Hepatocyte (in vitro differentiated cells): ENCODE measurements at regions not wholly inside any gene's neighbourhood (a gene's known extent, or its start where the extent isn't known, plus 50 kb on each side); places are given as distances from the start of the nearest gene placed in this dataset.

Experiments used
- DNase-seq: peaks from one replicate; pipeline ENCODE4 v3.0.0-alpha.2; 2016; ENCODE audit warnings: low spot score
- H2AFZ ChIP-seq: fragments of 200-600 bp; sonication (generic); 2 replicates; pipeline ENCODE4 v1.6.0; 2016; ENCODE audit warnings: antibody characterized with exemption, mild to moderate bottlenecking
- H3K27ac ChIP-seq: fragments of 200-600 bp; sonication (generic); 2 replicates; pipeline ENCODE4 v1.5.1; 2016; ENCODE audit warnings: mild to moderate bottlenecking
- H3K27me3 ChIP-seq: fragments of 200-600 bp; sonication (generic); 2 replicates; pipeline ENCODE4 v1.6.1; 2016
- H3K36me3 ChIP-seq: fragments of 200-600 bp; sonication (generic); replicated peaks from 2 replicates; pipeline ENCODE4 v1.5.1; 2016; ENCODE audit warnings: low read depth; ENCODE audit not compliant: insufficient read depth
- H3K4me1 ChIP-seq: fragments of 200-600 bp; sonication (generic); 2 replicates; pipeline ENCODE4 v1.5.1; 2016; ENCODE audit warnings: mild to moderate bottlenecking, moderate library complexity; ENCODE audit not compliant: insufficient read depth
- H3K4me2 ChIP-seq: fragments of 200-600 bp; sonication (generic); 2 replicates; pipeline ENCODE4 v1.6.0; 2016
- H3K4me3 ChIP-seq: fragments of 200-600 bp; sonication (generic); 2 replicates; pipeline ENCODE4 v1.5.1; 2016; ENCODE audit warnings: mild to moderate bottlenecking
- H3K79me2 ChIP-seq: fragments of 200-600 bp; sonication (generic); 2 replicates; pipeline ENCODE4 v1.6.0; 2017; ENCODE audit warnings: mild to moderate bottlenecking
- H3K9me2 ChIP-seq: fragments of 200-600 bp; sonication (generic); replicated peaks from 2 replicates; pipeline ENCODE4 v1.6.0; 2017; ENCODE audit warnings: mild to moderate bottlenecking; ENCODE audit not compliant: insufficient read depth
- H3K9me3 ChIP-seq: fragments of 200-600 bp; sonication (generic); 2 replicates; pipeline ENCODE4 v1.5.1; 2016; ENCODE audit warnings: low read depth, mild to moderate bottlenecking
- H4K20me1 ChIP-seq: fragments of 200-600 bp; sonication (generic); 2 replicates; pipeline ENCODE4 v1.6.0; 2016; ENCODE audit warnings: mild to moderate bottlenecking; ENCODE audit not compliant: insufficient read depth, poor library complexity, severe bottlenecking
- CTCF ChIP-seq: fragments of 200-600 bp; sonication (generic); IDR thresholded peaks from 2 replicates; pipeline ENCODE4 v1.5.1; 2016; ENCODE audit warnings: antibody characterized with exemption, mild to moderate bottlenecking; ENCODE audit not compliant: poor library complexity
- EZH2 ChIP-seq: fragments of 200-600 bp; sonication (generic); IDR thresholded peaks from 2 replicates; pipeline ENCODE4 v1.6.1; 2016; ENCODE audit warnings: antibody characterized with exemption, mild to moderate bottlenecking, borderline replicate concordance
- EZH2phosphoT487 ChIP-seq: fragments of 200-600 bp; sonication (generic); IDR thresholded peaks from one replicate; pipeline ENCODE4 v1.6.1; 2018; ENCODE audit warnings: antibody characterized with exemption, mild to moderate bottlenecking, low read depth, moderate library complexity; ENCODE audit not compliant: unreplicated experiment, severe bottlenecking
- WGBS: methylation state at CpG from one replicate; pipeline ENCODE4 v1.1.6; 2016; ENCODE audit warnings: low lambda C conversion rate; ENCODE audit errors: missing lambda C conversion rate; 5-methylcytosine and 5-hydroxymethylcytosine counted together

- H3K27me3 ChIP-seq = no peaks in the 10 kb centered on the region
- no peak overlapping the region for H2AFZ ChIP-seq
- no peaks in the 10 kb centered on the region for H3K79me2 ChIP-seq
- H3K9me2 ChIP-seq = no peaks in the 10 kb centered on the region
- no peak overlapping the region for H3K4me3 ChIP-seq
- no peak overlapping the region for H3K4me2 ChIP-seq
- H4K20me1 ChIP-seq = no peaks in the 10 kb centered on the region
- WGBS = 87% methylated on average over 3 of the region's 3 CpGs
- TF ChIP-seq CTCF (no peak), EZH2 (no peak), EZH2phosphoT487 (no peak)
- H3K9me3 ChIP-seq = no peaks in the 10 kb centered on the region
- no peak for DNase-seq
- no peak overlapping the region for H3K27ac ChIP-seq
- no peaks in the 10 kb centered on the region for H3K4me1 ChIP-seq
- no peaks in the 10 kb centered on the region for H3K36me3 ChIP-seq
Observed at GRCh38 chr4:17033025-17033767, 134.8 kb upstream of the LDB2 start.

- DNase-seq = peak; percentile 24
- no peaks in the 10 kb centered on the region for H3K27me3 ChIP-seq
- no peaks in the 10 kb centered on the region for H3K9me2 ChIP-seq
- no peaks in the 10 kb centered on the region for H3K9me3 ChIP-seq
- TF ChIP-seq EZH2 = no peak
- TF ChIP-seq EZH2phosphoT487 = no peak
- no peak for TF ChIP-seq CTCF
- H3K79me2 ChIP-seq = no peaks in the 10 kb centered on the region
- no peaks in the 10 kb centered on the region for H3K36me3 ChIP-seq
- H3K27ac ChIP-seq = no peak overlapping the region
- no peaks in the 10 kb centered on the region for H3K4me1 ChIP-seq
- WGBS = 67% methylated on average over 1 of the region's 1 CpG
- no peaks in the 10 kb centered on the region for H4K20me1 ChIP-seq
- H2AFZ ChIP-seq = no peak overlapping the region
- no peak overlapping the region for H3K4me3 ChIP-seq
- H3K4me2 ChIP-seq = no peak overlapping the region
Observed at GRCh38 chr4:17030543-17030942, 132.1 kb upstream of the LDB2 start.

GRCh38 chr4:17029964-17030363 lies 131.5 kb upstream of the LDB2 start:
- Histone ChIP-seq H3K36me3 (no peaks in the 10 kb centered on the region), H2AFZ (no peak overlapping the region), H3K9me2 (no peaks in the 10 kb centered on the region), H3K27ac (no peak overlapping the region), H3K4me2 (no peak overlapping the region), H3K4me3 (no peak overlapping the region), H3K4me1 (no peaks in the 10 kb centered on the region), H3K27me3 (no peaks in the 10 kb centered on the region), H3K79me2 (no peaks in the 10 kb centered on the region), H4K20me1 (no peaks in the 10 kb centered on the region), H3K9me3 (no peaks in the 10 kb centered on the region)
- DNase-seq = no peak
- 70% methylated on average over 2 of the region's 2 CpGs for WGBS
- no peak for TF ChIP-seq EZH2phosphoT487
- TF ChIP-seq EZH2 = no peak
- no peak for TF ChIP-seq CTCF
